ENCODE measurements at regions not wholly inside any gene's neighbourhood (a gene's known extent, or its start where the extent isn't known, plus 50 kb on each side); places are given as distances from the start of the nearest gene placed in this dataset.
A peak's percentile ranks its signal among the peaks of the same experiment; 100 is the strongest.

GRCh38 chr4:157992038-157992705 is 180.7 kb downstream of the GASK1B start:
- no peaks in the 10 kb centered on the region for H3K36me3 ChIP-seq (ENCODE audit: control insufficient read depth in 2 of 2, insufficient read depth in 1 of 2, low read length in 2 of 2)
- H3K9me3 ChIP-seq (ENCODE audit: control insufficient read depth, insufficient read depth, low read depth, low read length): no peaks in the 10 kb centered on the region
- H3K27ac ChIP-seq (ENCODE audit: extremely low read depth, low read depth, low read length): no peak overlapping the region
- TF ChIP-seq ZBTB17 (tag by site-specific recombination; IDR thresholded peaks at IDR 0.05) (no peak), ZNF140 (tag by site-specific recombination; IDR thresholded peaks at IDR 0.05) (no peak), ZNF654 (tag by site-specific recombination; IDR thresholded peaks at IDR 0.05; ENCODE audit: low read depth) (peak; percentile 78), ZNF324 (tag by site-specific recombination; IDR thresholded peaks at IDR 0.05) (no peak), ZNF521 (tag by site-specific recombination; IDR thresholded peaks at IDR 0.05) (no peak), ZNF660 (tag by site-specific recombination; IDR thresholded peaks at IDR 0.05) (peak; percentile 20; the same call in 1 of the 2 replicates), ZBTB21 (tag by site-specific recombination; IDR thresholded peaks at IDR 0.05) (no peak)
- H3K4me1 ChIP-seq (ENCODE audit: control insufficient read depth, insufficient read depth, low read length): no peaks in the 10 kb centered on the region
- CTCF ChIA-PET: no interaction called here
- no peak overlapping the region for H3K4me3 ChIP-seq (ENCODE audit: low read depth, low read length)
- POLR2A ChIA-PET: no interaction called here

GRCh38 chr4:157988641-157989040 is 184.2 kb downstream of the GASK1B start:
- CTCF ChIA-PET: no interaction called here
- H3K36me3 ChIP-seq (ENCODE audit: control insufficient read depth in 2 of 2, insufficient read depth in 1 of 2, low read length in 2 of 2): no peaks in the 10 kb centered on the region
- no peak overlapping the region for H3K4me3 ChIP-seq (ENCODE audit: low read depth, low read length)
- H3K27ac ChIP-seq (ENCODE audit: extremely low read depth, low read depth, low read length): no peak overlapping the region
- H3K4me1 ChIP-seq (ENCODE audit: control insufficient read depth, insufficient read depth, low read length): no peaks in the 10 kb centered on the region
- POLR2A ChIA-PET: no interaction called here
- TF ChIP-seq ZNF148 (tag by site-specific recombination; IDR thresholded peaks at IDR 0.05; ENCODE audit: borderline replicate concordance): no peak
- TF ChIP-seq ZNF510 (tag by site-specific recombination; IDR thresholded peaks at IDR 0.05; ENCODE audit: insufficient replicate concordance): no peak
- no peak for TF ChIP-seq SP2 (tag by site-specific recombination; IDR thresholded peaks at IDR 0.05)
- TF ChIP-seq ZNF398 (tag by site-specific recombination; IDR thresholded peaks at IDR 0.05): no peak
- no peak for TF ChIP-seq ZNF416 (tag by site-specific recombination; IDR thresholded peaks at IDR 0.05)
- TF ChIP-seq ZNF18 (tag by site-specific recombination; IDR thresholded peaks at IDR 0.05): no peak
- no peaks in the 10 kb centered on the region for H3K9me3 ChIP-seq (ENCODE audit: control insufficient read depth, insufficient read depth, low read depth, low read length)

GRCh38 chr4:157984285-157984911 is 188.4 kb downstream of the GASK1B start:
- Histone ChIP-seq H3K36me3 (ENCODE audit: control insufficient read depth in 2 of 2, insufficient read depth in 1 of 2, low read length in 2 of 2) (no peaks in the 10 kb centered on the region), H3K9me3 (ENCODE audit: control insufficient read depth, insufficient read depth, low read depth, low read length) (no peaks in the 10 kb centered on the region), H3K4me1 (ENCODE audit: control insufficient read depth, insufficient read depth, low read length) (no peaks in the 10 kb centered on the region), H3K4me3 (ENCODE audit: low read depth, low read length) (no peak overlapping the region), H3K27ac (ENCODE audit: extremely low read depth, low read depth, low read length) (no peak overlapping the region)
- POLR2A ChIA-PET: no interaction called here
- CTCF ChIA-PET: interaction anchor here (1.1 kb wide), 1 partner anchor 188 kb away, joined by 4 read pairs; no protein-coding TSS in a partner anchor
- no peak for TF ChIP-seq ZSCAN23 (tag by site-specific recombination; IDR thresholded peaks at IDR 0.05)
- TF ChIP-seq ZBTB48 (tag by site-specific recombination; IDR thresholded peaks at IDR 0.05): no peak
- TF ChIP-seq ZNF174 (tag by site-specific recombination; IDR thresholded peaks at IDR 0.05): no peak
- TF ChIP-seq TRIM28 (IDR thresholded peaks at IDR 0.05; ENCODE audit: borderline replicate concordance, low read length): no peak
- no peak for TF ChIP-seq CTCF (tag by site-specific recombination; IDR thresholded peaks at IDR 0.05)
- no peak for TF ChIP-seq ZNF660 (tag by site-specific recombination; IDR thresholded peaks at IDR 0.05)
- TF ChIP-seq ZBTB49 (tag by site-specific recombination; IDR thresholded peaks at IDR 0.05; ENCODE audit: low read depth): no peak
- TF ChIP-seq ZFP3 (tag by site-specific recombination; IDR thresholded peaks at IDR 0.05; ENCODE audit: low read depth): no peak
- no peak for TF ChIP-seq KLF8 (tag by site-specific recombination; IDR thresholded peaks at IDR 0.05)
- no peak for TF ChIP-seq ZNF521 (tag by site-specific recombination; IDR thresholded peaks at IDR 0.05)
